Esophagus (tissue), 2 donors: ENCODE measurements at regions not wholly inside any gene's neighbourhood (a gene's known extent, or its start where the extent isn't known, plus 50 kb on each side); places are given as distances from the start of the nearest gene placed in this dataset.
A peak's percentile ranks its signal among the peaks of the same experiment; 100 is the strongest.

Source experiments
- H3K27ac ChIP-seq, 2 donors: one replicate each; pipeline ENCODE4 v1.5.1; 2013; ENCODE audit warnings: low read depth in 2 of 2, mild to moderate bottlenecking in 2 of 2, inconsistent platforms in 1 of 2, low read length in 1 of 2, moderate library complexity in 1 of 2
- H3K27me3 ChIP-seq, 2 donors: one replicate each; pipeline ENCODE4 v1.6.1; 2013; ENCODE audit warnings: low read length in 2 of 2, control low read depth in 1 of 2, mild to moderate bottlenecking in 1 of 2; ENCODE audit not compliant: insufficient read depth in 2 of 2, control insufficient read depth in 1 of 2
- H3K36me3 ChIP-seq, 2 donors: one replicate each; pipeline ENCODE4 v1.6.1; 2013; ENCODE audit warnings: low read length in 1 of 2; ENCODE audit not compliant: control insufficient read depth in 2 of 2, insufficient read depth in 2 of 2
- H3K4me1 ChIP-seq, 2 donors: one replicate each; pipeline ENCODE4 v1.6.1; 2013; ENCODE audit warnings: low read length in 1 of 2; ENCODE audit not compliant: control insufficient read depth in 2 of 2, insufficient read depth in 2 of 2
- H3K4me3 ChIP-seq, 2 donors: one replicate each; pipeline ENCODE4 v1.5.1; 2013; ENCODE audit warnings: low read length in 2 of 2, mild to moderate bottlenecking in 2 of 2, low read depth in 1 of 2, moderate library complexity in 1 of 2
- H3K9me3 ChIP-seq, 2 donors: one replicate each; pipeline ENCODE4 v1.6.1; 2013; ENCODE audit warnings: mild to moderate bottlenecking in 2 of 2, low read depth in 1 of 2, low read length in 1 of 2, moderate library complexity in 1 of 2; ENCODE audit not compliant: control insufficient read depth in 2 of 2, insufficient read depth in 1 of 2
- WGBS, 2 donors: extraction: QIAGEN DNeasy Blood & Tissue Kit; methylation state at CpG; one replicate each; pipeline ENCODE4 v1.1.7; 2013; 5-methylcytosine and 5-hydroxymethylcytosine counted together
- donor health status: healthy with polysubstance abuse.
- donor health status: Bipolar disorder and iron deficiency.

GRCh38 chr6:5936140-5936539, 70.6 kb downstream of the NRN1 start:
- no peaks in the 10 kb centered on the region for H3K36me3 ChIP-seq
- 70 to 71% methylated on average over 2 of the region's 2 CpGs for WGBS, 2 donors

GRCh38 chr6:5930968-5931367, 75.8 kb downstream of the NRN1 start:
- WGBS, 2 donors, result 39 to 44% methylated on average over 2 of the region's 2 CpGs
- Histone ChIP-seq H3K27me3 (peaks cover 0 to 4% of the 10 kb centered on the region in 2 donors), H3K4me1 (no peaks in the 10 kb centered on the region)

More at GRCh38 chr6:5936140-5936539, 70.6 kb downstream of the NRN1 start:
- Histone ChIP-seq H3K27me3 (peaks cover 0 to 4% of the 10 kb centered on the region in 2 donors), H3K4me1 (peaks cover 0 to 4% of the 10 kb centered on the region in 2 donors), H3K27ac (no peak overlapping the region), H3K4me3 (no peak overlapping the region), H3K9me3 (no peaks in the 10 kb centered on the region)

GRCh38 chr6:5930143-5930770, 76.5 kb downstream of the NRN1 start:
- WGBS, 2 donors, result 59 to 71% methylated on average over 4 of the region's 4 CpGs
- no peak overlapping the region for H3K27ac ChIP-seq

More at GRCh38 chr6:5930968-5931367, 75.8 kb downstream of the NRN1 start:
- Histone ChIP-seq H3K27ac (no peak overlapping the region), H3K4me3 (no peak overlapping the region), H3K36me3 (no peaks in the 10 kb centered on the region), H3K9me3 (peaks cover 0 to 9% of the 10 kb centered on the region in 2 donors)

GRCh38 chr6:5923840-5924239, 82.9 kb downstream of the NRN1 start:
- peaks cover 0 to 2% of the 10 kb centered on the region in 2 donors for H3K9me3 ChIP-seq
- H3K27ac ChIP-seq, result no peak overlapping the region
- no peaks in the 10 kb centered on the region for H3K36me3 ChIP-seq
- 90 to 94% methylated on average over 4 of the region's 4 CpGs for WGBS, 2 donors
- H3K4me3 ChIP-seq, result no peak overlapping the region
- H3K27me3 ChIP-seq, result peaks cover 0 to 3% of the 10 kb centered on the region in 2 donors
- no peaks in the 10 kb centered on the region for H3K4me1 ChIP-seq

More at GRCh38 chr6:5930143-5930770, 76.5 kb downstream of the NRN1 start:
- no peaks in the 10 kb centered on the region for H3K36me3 ChIP-seq
- peaks cover 0 to 9% of the 10 kb centered on the region in 2 donors for H3K9me3 ChIP-seq
- H3K27me3 ChIP-seq, result peaks cover 0 to 4% of the 10 kb centered on the region in 2 donors
- no peaks in the 10 kb centered on the region for H3K4me1 ChIP-seq
- no peak overlapping the region for H3K4me3 ChIP-seq

GRCh38 chr6:5922230-5922629, 84.5 kb downstream of the NRN1 start:
- no peaks in the 10 kb centered on the region for H3K4me1 ChIP-seq
- no peaks in the 10 kb centered on the region for H3K36me3 ChIP-seq
- H3K9me3 ChIP-seq, result peaks cover 0 to 2% of the 10 kb centered on the region in 2 donors
- no peak overlapping the region for H3K27ac ChIP-seq
- peaks cover 0 to 3% of the 10 kb centered on the region in 2 donors for H3K27me3 ChIP-seq
- no peak overlapping the region for H3K4me3 ChIP-seq
- WGBS, 2 donors, result 72 to 77% methylated on average over 4 of the region's 4 CpGs

- Histone ChIP-seq H3K36me3 (no peaks in the 10 kb centered on the region), H3K27me3 (no peaks in the 10 kb centered on the region), H3K9me3 (no peaks in the 10 kb centered on the region), H3K4me1 (peaks cover 0 to 5% of the 10 kb centered on the region in 2 donors), H3K27ac (no peak overlapping the region), H3K4me3 (no peak overlapping the region)
- 87 to 91% methylated on average over 5 of the region's 5 CpGs for WGBS, 2 donors
Observed at GRCh38 chr6:5909721-5910120, 97.0 kb downstream of the NRN1 start.

GRCh38 chr6:5906842-5907241, 99.9 kb downstream of the NRN1 start:
- peaks cover 0 to 5% of the 10 kb centered on the region in 2 donors for H3K4me1 ChIP-seq
- no peak overlapping the region for H3K27ac ChIP-seq
- no peaks in the 10 kb centered on the region for H3K9me3 ChIP-seq
- H3K27me3 ChIP-seq, result no peaks in the 10 kb centered on the region
- H3K4me3 ChIP-seq, result no peak overlapping the region
- H3K36me3 ChIP-seq, result no peaks in the 10 kb centered on the region
- 97 to 98% methylated on average over 1 of the region's 1 CpG for WGBS, 2 donors

GRCh38 chr6:5906340-5906670, 100.4 kb downstream of the NRN1 start:
- no peak overlapping the region for H3K4me3 ChIP-seq
- WGBS, 2 donors, result 80 to 86% methylated on average over 1 of the region's 1 CpG
- H3K27ac ChIP-seq, result peak overlapping the region in 1 of 2 donors; percentile 22
- H3K4me1 ChIP-seq, result peaks cover 0 to 5% of the 10 kb centered on the region in 2 donors
- no peaks in the 10 kb centered on the region for H3K9me3 ChIP-seq
- no peaks in the 10 kb centered on the region for H3K36me3 ChIP-seq
- no peaks in the 10 kb centered on the region for H3K27me3 ChIP-seq

GRCh38 chr6:5905431-5906339, 101.0 kb downstream of the NRN1 start:
- Histone ChIP-seq H3K4me3 (no peak overlapping the region), H3K4me1 (peaks cover 0 to 5% of the 10 kb centered on the region in 2 donors), H3K9me3 (no peaks in the 10 kb centered on the region), H3K27me3 (no peaks in the 10 kb centered on the region), H3K36me3 (no peaks in the 10 kb centered on the region), H3K27ac (peak overlapping the region in 1 of 2 donors; percentile 22)
- 58 to 60% methylated on average over 18 of the region's 18 CpGs for WGBS, 2 donors
